ENCODE measurements at regions not wholly inside any gene's neighbourhood (a gene's known extent, or its start where the extent isn't known, plus 50 kb on each side); places are given as distances from the start of the nearest gene placed in this dataset.

DNA sequence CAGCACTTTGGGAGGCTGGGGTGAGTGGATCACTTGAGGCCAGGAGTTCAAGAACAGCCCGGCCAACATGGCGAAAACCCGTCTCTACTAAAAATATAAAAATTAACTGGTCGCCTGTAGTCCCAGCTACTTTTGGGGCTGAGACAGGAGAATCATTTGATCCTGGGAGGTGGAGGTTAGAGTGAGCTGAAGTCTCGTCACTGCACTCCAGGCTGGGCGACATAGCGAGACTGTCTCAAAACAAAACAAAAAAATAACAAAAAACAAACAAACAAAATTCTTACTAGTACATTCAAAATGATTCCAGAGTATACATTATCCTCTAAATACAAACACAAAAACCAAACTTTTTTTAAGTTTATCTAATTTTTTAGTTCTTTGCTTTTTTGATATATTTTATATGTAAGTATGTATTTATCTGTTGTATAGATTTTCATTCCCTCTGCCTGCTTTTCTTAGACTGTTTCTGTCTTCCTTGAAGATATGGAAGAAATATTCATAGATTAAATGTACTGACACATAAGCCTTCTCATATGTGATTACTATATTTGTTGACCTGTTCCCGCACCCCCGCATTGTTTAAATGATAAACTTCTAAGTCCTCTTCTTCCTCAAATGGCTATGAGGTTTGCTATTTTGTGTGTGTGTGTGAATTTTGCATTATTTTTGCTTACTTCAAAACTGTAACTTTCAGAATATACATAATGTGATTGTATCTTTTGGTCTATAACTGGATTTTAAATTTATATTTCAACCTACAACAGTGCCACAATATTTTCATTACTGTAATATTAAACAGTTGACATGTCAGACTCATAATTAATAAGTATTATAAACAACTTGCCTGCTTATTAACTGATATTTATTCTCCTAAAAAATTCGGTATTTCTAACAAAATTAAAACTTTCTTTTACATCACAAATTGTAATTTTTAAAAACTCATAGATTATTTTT, 1674.1 kb upstream of the B3GALT2 start:
- TF ChIP-seq TAF1 (IDR thresholded peaks at IDR 0.05; ENCODE audit: borderline replicate concordance, insufficient read depth, low read length) (no peak), POLR2AphosphoS5 (IDR thresholded peaks at IDR 0.05; ENCODE audit: low read depth, low read length) (no peak)
- TF ChIP-seq, protein P1, sequence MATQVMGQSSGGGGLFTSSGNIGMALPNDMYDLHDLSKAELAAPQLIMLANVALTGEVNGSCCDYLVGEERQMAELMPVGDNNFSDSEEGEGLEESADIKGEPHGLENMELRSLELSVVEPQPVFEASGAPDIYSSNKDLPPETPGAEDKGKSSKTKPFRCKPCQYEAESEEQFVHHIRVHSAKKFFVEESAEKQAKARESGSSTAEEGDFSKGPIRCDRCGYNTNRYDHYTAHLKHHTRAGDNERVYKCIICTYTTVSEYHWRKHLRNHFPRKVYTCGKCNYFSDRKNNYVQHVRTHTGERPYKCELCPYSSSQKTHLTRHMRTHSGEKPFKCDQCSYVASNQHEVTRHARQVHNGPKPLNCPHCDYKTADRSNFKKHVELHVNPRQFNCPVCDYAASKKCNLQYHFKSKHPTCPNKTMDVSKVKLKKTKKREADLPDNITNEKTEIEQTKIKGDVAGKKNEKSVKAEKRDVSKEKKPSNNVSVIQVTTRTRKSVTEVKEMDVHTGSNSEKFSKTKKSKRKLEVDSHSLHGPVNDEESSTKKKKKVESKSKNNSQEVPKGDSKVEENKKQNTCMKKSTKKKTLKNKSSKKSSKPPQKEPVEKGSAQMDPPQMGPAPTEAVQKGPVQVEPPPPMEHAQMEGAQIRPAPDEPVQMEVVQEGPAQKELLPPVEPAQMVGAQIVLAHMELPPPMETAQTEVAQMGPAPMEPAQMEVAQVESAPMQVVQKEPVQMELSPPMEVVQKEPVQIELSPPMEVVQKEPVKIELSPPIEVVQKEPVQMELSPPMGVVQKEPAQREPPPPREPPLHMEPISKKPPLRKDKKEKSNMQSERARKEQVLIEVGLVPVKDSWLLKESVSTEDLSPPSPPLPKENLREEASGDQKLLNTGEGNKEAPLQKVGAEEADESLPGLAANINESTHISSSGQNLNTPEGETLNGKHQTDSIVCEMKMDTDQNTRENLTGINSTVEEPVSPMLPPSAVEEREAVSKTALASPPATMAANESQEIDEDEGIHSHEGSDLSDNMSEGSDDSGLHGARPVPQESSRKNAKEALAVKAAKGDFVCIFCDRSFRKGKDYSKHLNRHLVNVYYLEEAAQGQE (IDR thresholded peaks at IDR 0.05; ENCODE audit: insufficient read depth in 1 of 2, low read depth in 2 of 2, low read length in 2 of 2), result no peak
